ENCODE measurements at regions not wholly inside any gene's neighbourhood (a gene's known extent, or its start where the extent isn't known, plus 50 kb on each side); places are given as distances from the start of the nearest gene placed in this dataset.

DNA sequence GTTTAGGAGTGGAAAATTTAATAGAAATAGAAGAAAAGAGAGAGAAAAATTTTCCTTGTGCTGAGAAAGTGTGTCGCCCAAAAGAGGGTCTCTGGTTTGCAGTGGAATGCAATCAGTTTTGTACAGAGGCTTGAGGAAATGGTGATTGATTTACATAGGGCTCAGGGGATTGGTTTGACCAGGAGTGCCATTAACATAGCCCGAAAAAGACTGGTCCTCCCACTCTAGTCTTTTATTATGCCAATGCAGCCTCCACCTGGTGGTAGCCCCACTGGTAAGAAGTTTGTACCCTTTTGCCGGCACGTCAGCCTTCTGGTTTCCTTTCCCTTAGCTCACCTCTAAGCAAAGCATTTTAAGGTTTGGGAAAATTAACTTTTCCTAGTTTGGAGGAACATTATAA, 885.3 kb downstream of the XPNPEP1 start:
- H3K27me3 ChIP-seq (ENCODE audit: insufficient read depth, low read depth) = no peaks in the 10 kb centered on the region
- H2AFZ ChIP-seq (ENCODE audit: low read depth) = no peak overlapping the region
- no peaks in the 10 kb centered on the region for H3K4me1 ChIP-seq (ENCODE audit: low read depth, poor library complexity, severe bottlenecking)
- no peak overlapping the region for H3K9ac ChIP-seq
- no peaks in the 10 kb centered on the region for H4K20me1 ChIP-seq (ENCODE audit: insufficient read depth)
- H3K4me3 ChIP-seq (IDR thresholded peaks at IDR 0.05; ENCODE audit: insufficient read depth, low read depth, low read length) = no peak overlapping the region
- no peak overlapping the region for H3K27ac ChIP-seq
- H3K4me2 ChIP-seq = no peak overlapping the region
- H3K79me2 ChIP-seq (ENCODE audit: insufficient read depth, low read depth) = no peaks in the 10 kb centered on the region
- H3K36me3 ChIP-seq (ENCODE audit: insufficient read depth) = no peaks in the 10 kb centered on the region
- TF ChIP-seq CTCF (conservative IDR thresholded peaks at IDR 0.05; ENCODE audit: low read depth, low read length) = no peak

DNA sequence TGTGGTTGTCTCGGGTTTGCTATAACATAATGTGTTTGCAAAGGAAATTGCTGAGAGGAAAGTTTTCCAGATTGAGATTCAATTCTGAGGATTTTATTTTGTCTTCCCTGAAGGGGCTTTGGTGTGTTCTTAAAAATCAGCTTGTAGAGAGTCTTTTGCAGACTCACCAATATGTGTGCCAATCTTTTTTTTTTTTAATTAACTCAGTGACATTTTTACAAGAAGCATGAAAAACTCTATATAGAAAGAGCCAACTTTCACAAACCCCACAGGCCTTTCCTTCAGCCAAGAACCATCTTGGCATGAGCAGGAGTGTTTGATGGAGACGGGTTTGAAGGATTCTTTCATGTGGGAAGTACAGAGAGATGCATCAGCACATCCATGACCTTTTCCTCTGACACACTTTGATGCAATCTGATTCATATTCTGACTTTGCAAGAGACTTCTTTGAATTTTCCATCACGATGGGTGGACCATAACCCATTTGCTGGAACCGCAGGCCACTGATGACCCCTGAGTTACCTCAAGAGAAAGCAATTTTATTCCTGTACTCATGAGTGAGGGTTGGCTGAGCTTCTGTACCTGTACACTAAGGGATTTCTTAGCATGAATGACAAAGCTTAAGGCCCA, 892.6 kb downstream of the XPNPEP1 start:
- H3K36me3 ChIP-seq (ENCODE audit: insufficient read depth) = no peaks in the 10 kb centered on the region
- H3K4me1 ChIP-seq (ENCODE audit: low read depth, poor library complexity, severe bottlenecking) = no peaks in the 10 kb centered on the region
- no peak overlapping the region for H3K4me2 ChIP-seq
- TF ChIP-seq CTCF (conservative IDR thresholded peaks at IDR 0.05; ENCODE audit: low read depth, low read length) = no peak
- no peak overlapping the region for H3K4me3 ChIP-seq (IDR thresholded peaks at IDR 0.05; ENCODE audit: insufficient read depth, low read depth, low read length)
- no peaks in the 10 kb centered on the region for H4K20me1 ChIP-seq (ENCODE audit: insufficient read depth)
- H3K9ac ChIP-seq = no peak overlapping the region
- H3K27me3 ChIP-seq (ENCODE audit: insufficient read depth, low read depth) = no peaks in the 10 kb centered on the region
- H3K79me2 ChIP-seq (ENCODE audit: insufficient read depth, low read depth) = no peaks in the 10 kb centered on the region
- no peak overlapping the region for H2AFZ ChIP-seq (ENCODE audit: low read depth)
- no peak overlapping the region for H3K27ac ChIP-seq

- no peaks in the 10 kb centered on the region for H4K20me1 ChIP-seq (ENCODE audit: insufficient read depth)
- H3K9ac ChIP-seq = no peak overlapping the region
- TF ChIP-seq CTCF (conservative IDR thresholded peaks at IDR 0.05; ENCODE audit: low read depth, low read length) = no peak
- no peak overlapping the region for H3K4me2 ChIP-seq
- H2AFZ ChIP-seq (ENCODE audit: low read depth) = no peak overlapping the region
- no peak overlapping the region for H3K27ac ChIP-seq
- H3K27me3 ChIP-seq (ENCODE audit: insufficient read depth, low read depth) = no peaks in the 10 kb centered on the region
- H3K4me1 ChIP-seq (ENCODE audit: low read depth, poor library complexity, severe bottlenecking) = no peaks in the 10 kb centered on the region
- H3K79me2 ChIP-seq (ENCODE audit: insufficient read depth, low read depth) = no peaks in the 10 kb centered on the region
- no peaks in the 10 kb centered on the region for H3K36me3 ChIP-seq (ENCODE audit: insufficient read depth)
- H3K4me3 ChIP-seq (IDR thresholded peaks at IDR 0.05; ENCODE audit: insufficient read depth, low read depth, low read length) = no peak overlapping the region
These were observed 893.4 kb downstream of the XPNPEP1 start for GRCh38 chr10:109029870-109030269.

GRCh38 chr10:109027534-109028185, 895.7 kb downstream of the XPNPEP1 start:
- Histone ChIP-seq H3K4me1 (ENCODE audit: low read depth, poor library complexity, severe bottlenecking) (no peaks in the 10 kb centered on the region), H3K79me2 (ENCODE audit: insufficient read depth, low read depth) (no peaks in the 10 kb centered on the region), H2AFZ (ENCODE audit: low read depth) (no peak overlapping the region), H4K20me1 (ENCODE audit: insufficient read depth) (no peaks in the 10 kb centered on the region), H3K4me3 (IDR thresholded peaks at IDR 0.05; ENCODE audit: insufficient read depth, low read depth, low read length) (no peak overlapping the region), H3K9ac (no peak overlapping the region), H3K27me3 (ENCODE audit: insufficient read depth, low read depth) (no peaks in the 10 kb centered on the region), H3K27ac (no peak overlapping the region), H3K4me2 (no peak overlapping the region), H3K36me3 (ENCODE audit: insufficient read depth) (no peaks in the 10 kb centered on the region)
- TF ChIP-seq CTCF (conservative IDR thresholded peaks at IDR 0.05; ENCODE audit: low read depth, low read length) = no peak

Measured in KMS-11 (cell line).